HCT116 (cell line): ENCODE measurements at regions not wholly inside any gene's neighbourhood (a gene's known extent, or its start where the extent isn't known, plus 50 kb on each side); places are given as distances from the start of the nearest gene placed in this dataset.

ENCODE experiments used
- ATAC-seq: fragments of 200-7000 bp; cut with Tn5 transposase; 2 replicates; pipeline ENCODE4 v1.9.1; 2020; ENCODE audit warnings: mild to moderate bottlenecking, moderate library complexity
- BruUV-seq: library from RNA; stranded (reverse); fragments of 400-500 nt; replicated peaks from 2 replicates; lab custom pipeline; 2021; lab: Mats Ljungman, UMichigan
- CTCF ChIA-PET: fragments of 300-600 bp; sonication (Branson Sonifier 250); formaldehyde crosslinking; loops from one replicate; lab custom pipeline; 2021; ENCODE audit warnings: antibody characterized with exemption; lab: Charles Lee
- POLR2A ChIA-PET: fragments of 300-600, 350-600 bp; sonication (Branson Sonifier 250); formaldehyde crosslinking; loops from one replicate; lab custom pipeline; 2021; ENCODE audit warnings: antibody characterized with exemption; lab: Charles Lee
- RAD21 ChIA-PET, 2 experiments: fragments of 300-600 bp; sonication (Branson Sonifier 250); formaldehyde crosslinking; loops; one replicate each; lab custom pipeline; 2023; ENCODE audit warnings: low total read pairs in 2 of 2; ENCODE audit not compliant: uncharacterized antibody in 2 of 2, unreplicated experiment in 2 of 2, low non-redundant PET in 1 of 2; lab: Charles Lee
- DNase-seq: peaks from one replicate; pipeline ENCODE4 v3.0.0-alpha.2; 2010; ENCODE audit warnings: low read depth, low spot score
- H2AFZ ChIP-seq: fragments of 200-600 bp; shearing (Covaris generic), sonication (generic); 2 replicates; pipeline ENCODE4 v1.6.1; 2017; ENCODE audit warnings: low read depth, mixed run types, mixed read lengths, antibody characterized with exemption, low read length; ENCODE audit not compliant: poor library complexity, severe bottlenecking
- H3K27ac ChIP-seq: 2 replicates; pipeline ENCODE4 v1.5.1; 2012; ENCODE audit warnings: low read depth, low read length
- H3K27me3 ChIP-seq: fragments of 200-600 bp; sonication (generic); 2 replicates; pipeline ENCODE4 v1.6.1; 2016; ENCODE audit warnings: mixed run types, low read length, mixed read lengths; ENCODE audit not compliant: insufficient read depth
- H3K36me3 ChIP-seq, 2 experiments: fragments of 200-500 bp in 1 of 2; fragments of 200-600 bp in 1 of 2; sonication (Bioruptor generic) in 1 of 2; sonication (generic) in 1 of 2; 2 replicates each; pipeline versions ENCODE4 v1.5.1 to v1.6.1; 2014 to 2016; ENCODE audit warnings: low read length in 2 of 2, inconsistent platforms in 1 of 2, mixed read lengths in 1 of 2, mixed run types in 1 of 2; ENCODE audit not compliant: insufficient read depth in 2 of 2, control insufficient read depth in 1 of 2
- H3K4me1 ChIP-seq, 2 experiments: fragments of 200-600 bp in 1 of 2; sonication (generic) in 1 of 2; 2 replicates each; pipeline versions ENCODE4 v1.5.1 to v1.6.1; 2012 to 2017; ENCODE audit warnings: low read length in 2 of 2, inconsistent platforms in 1 of 2, mild to moderate bottlenecking in 1 of 2, mixed read lengths in 1 of 2, mixed run types in 1 of 2, moderate library complexity in 1 of 2; ENCODE audit not compliant: insufficient read depth in 2 of 2, control insufficient read depth in 1 of 2
- H3K4me2 ChIP-seq: fragments of 200-600 bp; sonication (generic); 2 replicates; pipeline ENCODE4 v1.6.1; 2017; ENCODE audit warnings: mixed run types, low read length, mixed read lengths
- H3K4me3 ChIP-seq, 2 experiments: fragments of 200-600 bp in 1 of 2; sonication (generic) in 1 of 2; replicated peaks in 1 of 2; 2 replicates each; pipeline ENCODE4 v1.5.1; 2011 to 2016; ENCODE audit warnings: low read length in 2 of 2, control low read depth in 1 of 2, low read depth in 1 of 2, mild to moderate bottlenecking in 1 of 2, mixed read lengths in 1 of 2, mixed run types in 1 of 2
- H3K79me2 ChIP-seq: fragments of 200-600 bp; sonication (generic); 2 replicates; pipeline ENCODE4 v1.6.1; 2017; ENCODE audit warnings: mild to moderate bottlenecking, mixed run types, low read length, moderate library complexity, mixed read lengths; ENCODE audit not compliant: insufficient read depth
- H3K9ac ChIP-seq: fragments of 200-600 bp; sonication (generic); 2 replicates; pipeline ENCODE4 v1.6.1; 2016; ENCODE audit warnings: low read length, mixed read lengths
- H3K9me2 ChIP-seq: fragments of 200-600 bp; sonication (generic), shearing (Covaris generic); 2 replicates; pipeline ENCODE4 v1.6.1; 2017; ENCODE audit warnings: mixed run types, mild to moderate bottlenecking, moderate library complexity; ENCODE audit not compliant: insufficient read depth
- H3K9me3 ChIP-seq, 2 experiments: fragments of 200-500 bp in 1 of 2; fragments of 200-600 bp in 1 of 2; sonication (Bioruptor generic) in 1 of 2; sonication (generic) in 1 of 2; 2 replicates each; pipeline ENCODE4 v1.6.1; 2014 to 2017; ENCODE audit warnings: low read length in 2 of 2, mixed read lengths in 2 of 2, inconsistent platforms in 1 of 2, low read depth in 1 of 2, mild to moderate bottlenecking in 1 of 2, mixed run types in 1 of 2, moderate library complexity in 1 of 2; ENCODE audit not compliant: control insufficient read depth in 1 of 2, insufficient read depth in 1 of 2
- H4K20me1 ChIP-seq: fragments of 200-600 bp; sonication (generic), shearing (Covaris generic); 2 replicates; pipeline ENCODE4 v1.6.1; 2017; ENCODE audit warnings: mixed run types, mild to moderate bottlenecking, moderate library complexity; ENCODE audit not compliant: insufficient read depth
- CBX3 ChIP-seq: IDR thresholded peaks from 2 replicates; pipeline ENCODE4 v1.6.1; 2012; ENCODE audit warnings: low read depth
- CEBPB ChIP-seq: IDR thresholded peaks from 2 replicates; pipeline ENCODE4 v1.6.1; 2012; ENCODE audit warnings: low read depth
- EGR1 ChIP-seq: IDR thresholded peaks from 2 replicates; pipeline ENCODE4 v1.6.1; 2012; ENCODE audit warnings: low read depth
- ELF1 ChIP-seq: IDR thresholded peaks from 2 replicates; pipeline ENCODE4 v1.6.1; 2012; ENCODE audit warnings: low read depth, borderline replicate concordance
- EZH2 ChIP-seq: fragments of 200-600 bp; sonication (generic); IDR thresholded peaks from 2 replicates; pipeline ENCODE4 v1.6.1; 2017; ENCODE audit warnings: antibody characterized with exemption, mixed run types
- EZH2phosphoT487 ChIP-seq: fragments of 200-600 bp; IDR thresholded peaks from 2 replicates; pipeline ENCODE4 v1.6.1; 2018; ENCODE audit warnings: antibody characterized with exemption, borderline replicate concordance
- FOSL1 ChIP-seq: IDR thresholded peaks from 2 replicates; pipeline ENCODE4 v1.6.1; 2012; ENCODE audit warnings: low read depth
- JUND ChIP-seq: IDR thresholded peaks from 2 replicates; pipeline ENCODE4 v1.6.1; 2012
- POLR2AphosphoS5 ChIP-seq: IDR thresholded peaks from 2 replicates; pipeline ENCODE4 v1.6.1; 2011; ENCODE audit warnings: mild to moderate bottlenecking, low read depth, low read length, moderate library complexity
- RAD21 ChIP-seq: IDR thresholded peaks from 2 replicates; pipeline ENCODE4 v1.6.1; 2012; ENCODE audit warnings: low read depth, mild to moderate bottlenecking
- SIN3A ChIP-seq: IDR thresholded peaks from 2 replicates; pipeline ENCODE4 v1.6.1; 2012; ENCODE audit warnings: low read depth
- SP1 ChIP-seq: IDR thresholded peaks from 2 replicates; pipeline ENCODE4 v1.6.1; 2012; ENCODE audit warnings: low read depth
- SRF ChIP-seq: IDR thresholded peaks from 2 replicates; pipeline ENCODE4 v1.6.1; 2012; ENCODE audit warnings: low read depth
- ZNF274 ChIP-seq: fragments of 200-500 bp; sonication (Bioruptor generic); IDR thresholded peaks from 2 replicates; pipeline ENCODE4 v1.6.1; 2014; ENCODE audit warnings: mild to moderate bottlenecking, low read depth, low read length, inconsistent platforms
- intact Hi-C: fragments of 100-400 bp; cut with micrococcal nuclease; formaldehyde crosslinking; loops from 2 replicates; pipeline ENCODE4 v1.10.0; 2022
- TF ChIP-seq, protein P1 (sequence below): IDR thresholded peaks from 2 replicates; pipeline ENCODE4 v1.6.1; 2012
- TF ChIP-seq, protein P2 (sequence below): IDR thresholded peaks from 2 replicates; pipeline ENCODE4 v1.6.1; 2012
- TF ChIP-seq, protein P3 (sequence below): IDR thresholded peaks from 2 replicates; pipeline ENCODE4 v1.6.1; 2012; ENCODE audit warnings: low read depth
- TF ChIP-seq, protein P4 (sequence below), 3 experiments: fragments of 200-600 bp in 1 of 3; sonication (generic) in 1 of 3; IDR thresholded peaks in 2 of 3; conservative IDR thresholded peaks in 1 of 3; 2 replicates each; pipeline ENCODE4 v1.5.1; 2012 to 2017; ENCODE audit warnings: low read depth in 2 of 3, low read length in 2 of 3, antibody characterized with exemption in 1 of 3, borderline replicate concordance in 1 of 3, control low read depth in 1 of 3, mild to moderate bottlenecking in 1 of 3, mixed read lengths in 1 of 3, mixed run types in 1 of 3, moderate library complexity in 1 of 3; ENCODE audit not compliant: insufficient read depth in 1 of 3
- TF ChIP-seq, protein P5 (sequence below): IDR thresholded peaks from 2 replicates; pipeline ENCODE4 v1.6.1; 2011; ENCODE audit warnings: mild to moderate bottlenecking, low read length, moderate library complexity; ENCODE audit not compliant: insufficient replicate concordance; ENCODE audit errors: extremely low read depth

DNA sequence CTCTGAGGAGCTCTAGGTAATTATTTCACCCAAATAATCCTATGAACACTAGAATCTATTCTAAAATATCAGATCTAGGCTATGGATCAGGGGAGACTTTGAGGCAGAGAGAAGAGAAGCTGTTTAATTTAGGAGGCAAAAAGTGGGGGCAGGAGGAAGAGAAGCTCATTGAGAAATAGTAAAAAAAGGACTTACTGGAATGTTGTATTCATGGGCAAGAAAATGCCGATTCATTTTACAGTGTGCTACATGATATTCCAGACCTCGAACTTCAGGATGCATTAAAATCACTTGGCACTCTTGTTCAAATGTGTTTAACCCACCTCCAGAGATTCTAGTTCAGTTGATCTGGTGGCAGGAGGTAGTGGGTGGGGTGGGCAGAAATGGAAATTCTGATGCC lies 109.5 kb upstream of the ITGB1 start:
- Histone ChIP-seq H3K27me3 (no peaks in the 10 kb centered on the region), H3K4me3 (no peak overlapping the region), H2AFZ (peak overlapping the region; percentile 5), H3K79me2 (no peaks in the 10 kb centered on the region), H3K36me3 (no peaks in the 10 kb centered on the region), H3K9ac (no peak overlapping the region), H3K4me1 (peaks cover 0 to 6% of the 10 kb centered on the region in 2 experiments; a peak in 1 of 4 replicates), H3K9me3 (no peaks in the 10 kb centered on the region), H3K4me2 (no peak overlapping the region), H3K27ac (no peak overlapping the region), H3K9me2 (no peaks in the 10 kb centered on the region), H4K20me1 (no peaks in the 10 kb centered on the region)
- no peak for ATAC-seq
- CTCF ChIA-PET: interaction anchor here (1.2 kb wide), 1 partner anchor 48 kb away, joined by 3 read pairs; no protein-coding TSS in a partner anchor
- no TSS peak for BruUV-seq
- no peak for DNase-seq
- intact Hi-C loops: no loop called here
- POLR2A ChIA-PET: no interaction called here
- TF ChIP-seq ZNF274 (no peak), JUND (no peak), EGR1 (no peak), CEBPB (no peak), EZH2 (no peak), EZH2phosphoT487 (no peak), ELF1 (no peak), POLR2AphosphoS5 (no peak), CBX3 (no peak), RAD21 (no peak), SP1 (no peak), SIN3A (no peak), FOSL1 (no peak), SRF (no peak)
- TF ChIP-seq, protein P1, sequence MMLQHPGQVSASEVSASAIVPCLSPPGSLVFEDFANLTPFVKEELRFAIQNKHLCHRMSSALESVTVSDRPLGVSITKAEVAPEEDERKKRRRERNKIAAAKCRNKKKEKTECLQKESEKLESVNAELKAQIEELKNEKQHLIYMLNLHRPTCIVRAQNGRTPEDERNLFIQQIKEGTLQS: no peak
- TF ChIP-seq, protein P2, sequence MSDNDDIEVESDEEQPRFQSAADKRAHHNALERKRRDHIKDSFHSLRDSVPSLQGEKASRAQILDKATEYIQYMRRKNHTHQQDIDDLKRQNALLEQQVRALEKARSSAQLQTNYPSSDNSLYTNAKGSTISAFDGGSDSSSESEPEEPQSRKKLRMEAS: no peak
- TF ChIP-seq, protein P3, sequence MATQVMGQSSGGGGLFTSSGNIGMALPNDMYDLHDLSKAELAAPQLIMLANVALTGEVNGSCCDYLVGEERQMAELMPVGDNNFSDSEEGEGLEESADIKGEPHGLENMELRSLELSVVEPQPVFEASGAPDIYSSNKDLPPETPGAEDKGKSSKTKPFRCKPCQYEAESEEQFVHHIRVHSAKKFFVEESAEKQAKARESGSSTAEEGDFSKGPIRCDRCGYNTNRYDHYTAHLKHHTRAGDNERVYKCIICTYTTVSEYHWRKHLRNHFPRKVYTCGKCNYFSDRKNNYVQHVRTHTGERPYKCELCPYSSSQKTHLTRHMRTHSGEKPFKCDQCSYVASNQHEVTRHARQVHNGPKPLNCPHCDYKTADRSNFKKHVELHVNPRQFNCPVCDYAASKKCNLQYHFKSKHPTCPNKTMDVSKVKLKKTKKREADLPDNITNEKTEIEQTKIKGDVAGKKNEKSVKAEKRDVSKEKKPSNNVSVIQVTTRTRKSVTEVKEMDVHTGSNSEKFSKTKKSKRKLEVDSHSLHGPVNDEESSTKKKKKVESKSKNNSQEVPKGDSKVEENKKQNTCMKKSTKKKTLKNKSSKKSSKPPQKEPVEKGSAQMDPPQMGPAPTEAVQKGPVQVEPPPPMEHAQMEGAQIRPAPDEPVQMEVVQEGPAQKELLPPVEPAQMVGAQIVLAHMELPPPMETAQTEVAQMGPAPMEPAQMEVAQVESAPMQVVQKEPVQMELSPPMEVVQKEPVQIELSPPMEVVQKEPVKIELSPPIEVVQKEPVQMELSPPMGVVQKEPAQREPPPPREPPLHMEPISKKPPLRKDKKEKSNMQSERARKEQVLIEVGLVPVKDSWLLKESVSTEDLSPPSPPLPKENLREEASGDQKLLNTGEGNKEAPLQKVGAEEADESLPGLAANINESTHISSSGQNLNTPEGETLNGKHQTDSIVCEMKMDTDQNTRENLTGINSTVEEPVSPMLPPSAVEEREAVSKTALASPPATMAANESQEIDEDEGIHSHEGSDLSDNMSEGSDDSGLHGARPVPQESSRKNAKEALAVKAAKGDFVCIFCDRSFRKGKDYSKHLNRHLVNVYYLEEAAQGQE: no peak
- TF ChIP-seq, protein P4, sequence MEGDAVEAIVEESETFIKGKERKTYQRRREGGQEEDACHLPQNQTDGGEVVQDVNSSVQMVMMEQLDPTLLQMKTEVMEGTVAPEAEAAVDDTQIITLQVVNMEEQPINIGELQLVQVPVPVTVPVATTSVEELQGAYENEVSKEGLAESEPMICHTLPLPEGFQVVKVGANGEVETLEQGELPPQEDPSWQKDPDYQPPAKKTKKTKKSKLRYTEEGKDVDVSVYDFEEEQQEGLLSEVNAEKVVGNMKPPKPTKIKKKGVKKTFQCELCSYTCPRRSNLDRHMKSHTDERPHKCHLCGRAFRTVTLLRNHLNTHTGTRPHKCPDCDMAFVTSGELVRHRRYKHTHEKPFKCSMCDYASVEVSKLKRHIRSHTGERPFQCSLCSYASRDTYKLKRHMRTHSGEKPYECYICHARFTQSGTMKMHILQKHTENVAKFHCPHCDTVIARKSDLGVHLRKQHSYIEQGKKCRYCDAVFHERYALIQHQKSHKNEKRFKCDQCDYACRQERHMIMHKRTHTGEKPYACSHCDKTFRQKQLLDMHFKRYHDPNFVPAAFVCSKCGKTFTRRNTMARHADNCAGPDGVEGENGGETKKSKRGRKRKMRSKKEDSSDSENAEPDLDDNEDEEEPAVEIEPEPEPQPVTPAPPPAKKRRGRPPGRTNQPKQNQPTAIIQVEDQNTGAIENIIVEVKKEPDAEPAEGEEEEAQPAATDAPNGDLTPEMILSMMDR (IDR thresholded peaks at IDR 0.05 in 2 of 3, conservative IDR thresholded peaks at IDR 0.05 in 1 of 3; ENCODE audit: borderline replicate concordance in 1 of 3, insufficient read depth in 1 of 3, low read depth in 2 of 3, low read length in 2 of 3): no peak
- TF ChIP-seq, protein P5, sequence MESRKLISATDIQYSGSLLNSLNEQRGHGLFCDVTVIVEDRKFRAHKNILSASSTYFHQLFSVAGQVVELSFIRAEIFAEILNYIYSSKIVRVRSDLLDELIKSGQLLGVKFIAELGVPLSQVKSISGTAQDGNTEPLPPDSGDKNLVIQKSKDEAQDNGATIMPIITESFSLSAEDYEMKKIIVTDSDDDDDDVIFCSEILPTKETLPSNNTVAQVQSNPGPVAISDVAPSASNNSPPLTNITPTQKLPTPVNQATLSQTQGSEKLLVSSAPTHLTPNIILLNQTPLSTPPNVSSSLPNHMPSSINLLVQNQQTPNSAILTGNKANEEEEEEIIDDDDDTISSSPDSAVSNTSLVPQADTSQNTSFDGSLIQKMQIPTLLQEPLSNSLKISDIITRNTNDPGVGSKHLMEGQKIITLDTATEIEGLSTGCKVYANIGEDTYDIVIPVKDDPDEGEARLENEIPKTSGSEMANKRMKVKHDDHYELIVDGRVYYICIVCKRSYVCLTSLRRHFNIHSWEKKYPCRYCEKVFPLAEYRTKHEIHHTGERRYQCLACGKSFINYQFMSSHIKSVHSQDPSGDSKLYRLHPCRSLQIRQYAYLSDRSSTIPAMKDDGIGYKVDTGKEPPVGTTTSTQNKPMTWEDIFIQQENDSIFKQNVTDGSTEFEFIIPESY: no peak
- RAD21 ChIA-PET: no interaction called here
